ENCODE measurements at regions not wholly inside any gene's neighbourhood (a gene's known extent, or its start where the extent isn't known, plus 50 kb on each side); places are given as distances from the start of the nearest gene placed in this dataset.
A peak's percentile ranks its signal among the peaks of the same experiment; 100 is the strongest.

DNA sequence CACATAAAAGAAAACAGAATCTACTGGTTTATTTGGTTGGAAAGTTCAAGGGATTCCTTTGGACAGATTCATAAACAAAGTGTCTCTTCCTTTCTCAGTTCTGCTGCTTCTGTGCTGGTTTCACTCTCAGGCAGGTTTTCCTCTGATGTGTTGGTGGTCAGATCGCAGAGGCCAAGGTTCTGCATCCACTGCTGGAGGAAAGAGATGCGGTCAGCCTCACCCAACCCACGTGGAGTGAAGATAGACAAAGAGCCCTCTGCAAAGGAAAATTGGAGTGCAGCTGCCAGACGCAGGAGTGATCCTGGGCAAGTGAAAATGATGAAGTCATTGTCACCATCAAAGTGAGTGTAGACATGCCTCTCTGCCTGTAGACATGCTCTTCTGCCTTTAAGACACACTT lies 352.0 kb downstream of the TSHZ3 start:
- TF ChIP-seq, protein P1, sequence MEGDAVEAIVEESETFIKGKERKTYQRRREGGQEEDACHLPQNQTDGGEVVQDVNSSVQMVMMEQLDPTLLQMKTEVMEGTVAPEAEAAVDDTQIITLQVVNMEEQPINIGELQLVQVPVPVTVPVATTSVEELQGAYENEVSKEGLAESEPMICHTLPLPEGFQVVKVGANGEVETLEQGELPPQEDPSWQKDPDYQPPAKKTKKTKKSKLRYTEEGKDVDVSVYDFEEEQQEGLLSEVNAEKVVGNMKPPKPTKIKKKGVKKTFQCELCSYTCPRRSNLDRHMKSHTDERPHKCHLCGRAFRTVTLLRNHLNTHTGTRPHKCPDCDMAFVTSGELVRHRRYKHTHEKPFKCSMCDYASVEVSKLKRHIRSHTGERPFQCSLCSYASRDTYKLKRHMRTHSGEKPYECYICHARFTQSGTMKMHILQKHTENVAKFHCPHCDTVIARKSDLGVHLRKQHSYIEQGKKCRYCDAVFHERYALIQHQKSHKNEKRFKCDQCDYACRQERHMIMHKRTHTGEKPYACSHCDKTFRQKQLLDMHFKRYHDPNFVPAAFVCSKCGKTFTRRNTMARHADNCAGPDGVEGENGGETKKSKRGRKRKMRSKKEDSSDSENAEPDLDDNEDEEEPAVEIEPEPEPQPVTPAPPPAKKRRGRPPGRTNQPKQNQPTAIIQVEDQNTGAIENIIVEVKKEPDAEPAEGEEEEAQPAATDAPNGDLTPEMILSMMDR (conservative IDR thresholded peaks at IDR 0.05 in 1 of 2, IDR thresholded peaks at IDR 0.05 in 1 of 2; ENCODE audit: low read depth in 1 of 2, low read length in 2 of 2): no peak
- no peak for TF ChIP-seq EZH2 (IDR thresholded peaks at IDR 0.05; ENCODE audit: low read length, missing control alignments)
- no peaks in the 10 kb centered on the region for H3K27me3 ChIP-seq (ENCODE audit: control insufficient read depth, insufficient read depth, low read length)
- H3K9ac ChIP-seq (ENCODE audit: insufficient read depth, low read length): no peak overlapping the region
- no peak overlapping the region for H3K4me3 ChIP-seq (replicated peaks in 1 of 4; ENCODE audit: control extremely low read depth in 1 of 4, insufficient read depth in 1 of 4, low read depth in 3 of 4, low read length in 4 of 4)
- no peaks in the 10 kb centered on the region for H4K20me1 ChIP-seq (ENCODE audit: control insufficient read depth, extremely low read depth, insufficient read depth, low read length)
- DNase-seq (ENCODE audit: low read depth in 2 of 2): no peak
- H3K4me1 ChIP-seq (ENCODE audit: control insufficient read depth, extremely low read depth, insufficient read depth, low read length): no peaks in the 10 kb centered on the region
- H3K79me2 ChIP-seq (ENCODE audit: control insufficient read depth, insufficient read depth, low read length): no peaks in the 10 kb centered on the region
- H2AFZ ChIP-seq (ENCODE audit: low read length): no peak overlapping the region
- H3K27ac ChIP-seq (ENCODE audit: insufficient read depth, low read length): no peak overlapping the region
- H3K36me3 ChIP-seq (ENCODE audit: control insufficient read depth, insufficient read depth, low read length): no peaks in the 10 kb centered on the region
- H3K4me2 ChIP-seq (ENCODE audit: extremely low read depth, insufficient read depth, low read length): no peak overlapping the region
- no peaks in the 10 kb centered on the region for H3K9me3 ChIP-seq (ENCODE audit: control insufficient read depth, insufficient read depth, low read depth, low read length)

DNA sequence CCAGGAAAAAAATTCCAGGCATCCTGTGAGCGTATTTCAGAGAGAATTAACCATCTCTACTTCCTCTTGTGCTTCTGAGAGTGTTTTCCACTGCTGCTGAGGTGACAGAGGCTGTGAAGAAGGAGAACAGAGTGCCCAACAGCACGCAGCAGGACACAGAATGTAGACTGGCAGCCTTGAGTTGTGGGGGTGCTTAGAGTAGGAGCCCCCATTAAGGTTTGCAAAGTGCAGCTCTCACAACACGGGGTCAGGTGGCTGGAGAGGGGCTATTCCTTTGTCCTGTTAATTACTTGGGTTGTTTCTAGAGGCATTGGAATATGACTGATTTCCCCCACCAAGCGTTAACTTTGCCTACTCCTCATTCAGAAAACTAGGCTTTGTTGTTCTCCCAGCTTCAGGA lies 370.6 kb downstream of the TSHZ3 start:
- no peaks in the 10 kb centered on the region for H3K9me3 ChIP-seq (ENCODE audit: control insufficient read depth, insufficient read depth, low read depth, low read length)
- H2AFZ ChIP-seq (ENCODE audit: low read length): no peak overlapping the region
- no peaks in the 10 kb centered on the region for H3K36me3 ChIP-seq (ENCODE audit: control insufficient read depth, insufficient read depth, low read length)
- no peak overlapping the region for H3K4me3 ChIP-seq (replicated peaks in 1 of 4; ENCODE audit: control extremely low read depth in 1 of 4, insufficient read depth in 1 of 4, low read depth in 3 of 4, low read length in 4 of 4)
- no peak overlapping the region for H3K4me2 ChIP-seq (ENCODE audit: extremely low read depth, insufficient read depth, low read length)
- H3K4me1 ChIP-seq (ENCODE audit: control insufficient read depth, extremely low read depth, insufficient read depth, low read length): no peaks in the 10 kb centered on the region
- no peak for DNase-seq (ENCODE audit: low read depth in 2 of 2)
- no peaks in the 10 kb centered on the region for H3K27me3 ChIP-seq (ENCODE audit: control insufficient read depth, insufficient read depth, low read length)
- no peak for TF ChIP-seq EZH2 (IDR thresholded peaks at IDR 0.05; ENCODE audit: low read length, missing control alignments)
- TF ChIP-seq, protein P1 (conservative IDR thresholded peaks at IDR 0.05 in 1 of 2, IDR thresholded peaks at IDR 0.05 in 1 of 2; ENCODE audit: low read depth in 1 of 2, low read length in 2 of 2): no peak
- H3K27ac ChIP-seq (ENCODE audit: insufficient read depth, low read length): no peak overlapping the region
- H4K20me1 ChIP-seq (ENCODE audit: control insufficient read depth, extremely low read depth, insufficient read depth, low read length): no peaks in the 10 kb centered on the region
- no peak overlapping the region for H3K9ac ChIP-seq (ENCODE audit: insufficient read depth, low read length)
- no peaks in the 10 kb centered on the region for H3K79me2 ChIP-seq (ENCODE audit: control insufficient read depth, insufficient read depth, low read length)

DNA sequence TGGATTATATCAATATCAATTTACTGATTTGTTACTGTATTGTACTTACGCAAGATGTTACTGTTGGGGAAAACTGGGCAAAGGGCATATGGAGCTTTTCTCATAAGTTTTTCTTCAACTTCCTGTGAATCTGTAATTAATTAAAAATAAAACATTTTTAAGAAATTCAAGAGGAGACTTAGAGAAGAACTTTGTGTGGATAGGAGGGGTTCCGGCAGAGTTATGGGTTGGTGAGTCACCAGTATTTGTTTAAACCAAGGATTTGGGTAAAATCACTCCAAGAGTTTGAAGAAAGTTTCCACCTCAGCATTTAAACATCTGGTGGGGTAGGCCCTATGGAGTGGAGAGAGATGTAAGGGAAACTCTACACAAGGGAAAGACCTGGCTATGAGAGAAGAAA lies 379.6 kb downstream of the TSHZ3 start:
- H3K9me3 ChIP-seq (ENCODE audit: control insufficient read depth, insufficient read depth, low read depth, low read length): no peaks in the 10 kb centered on the region
- H3K4me2 ChIP-seq (ENCODE audit: extremely low read depth, insufficient read depth, low read length): no peak overlapping the region
- H3K36me3 ChIP-seq (ENCODE audit: control insufficient read depth, insufficient read depth, low read length): no peaks in the 10 kb centered on the region
- no peak overlapping the region for H3K4me3 ChIP-seq (replicated peaks in 1 of 4; ENCODE audit: control extremely low read depth in 1 of 4, insufficient read depth in 1 of 4, low read depth in 3 of 4, low read length in 4 of 4)
- peak in 1 of 2 donors; percentile 2 for DNase-seq (ENCODE audit: low read depth in 2 of 2)
- H3K79me2 ChIP-seq (ENCODE audit: control insufficient read depth, insufficient read depth, low read length): no peaks in the 10 kb centered on the region
- no peak overlapping the region for H3K9ac ChIP-seq (ENCODE audit: insufficient read depth, low read length)
- no peak for TF ChIP-seq EZH2 (IDR thresholded peaks at IDR 0.05; ENCODE audit: low read length, missing control alignments)
- TF ChIP-seq, protein P1 (conservative IDR thresholded peaks at IDR 0.05 in 1 of 2, IDR thresholded peaks at IDR 0.05 in 1 of 2; ENCODE audit: low read depth in 1 of 2, low read length in 2 of 2): no peak
- no peak overlapping the region for H2AFZ ChIP-seq (ENCODE audit: low read length)
- no peaks in the 10 kb centered on the region for H3K27me3 ChIP-seq (ENCODE audit: control insufficient read depth, insufficient read depth, low read length)
- H3K27ac ChIP-seq (ENCODE audit: insufficient read depth, low read length): no peak overlapping the region
- H4K20me1 ChIP-seq (ENCODE audit: control insufficient read depth, extremely low read depth, insufficient read depth, low read length): no peaks in the 10 kb centered on the region
- H3K4me1 ChIP-seq (ENCODE audit: control insufficient read depth, extremely low read depth, insufficient read depth, low read length): no peaks in the 10 kb centered on the region

Data from fibroblast of lung (primary cell).